ENCODE measurements at regions not wholly inside any gene's neighbourhood (a gene's known extent, or its start where the extent isn't known, plus 50 kb on each side); places are given as distances from the start of the nearest gene placed in this dataset.

DNA sequence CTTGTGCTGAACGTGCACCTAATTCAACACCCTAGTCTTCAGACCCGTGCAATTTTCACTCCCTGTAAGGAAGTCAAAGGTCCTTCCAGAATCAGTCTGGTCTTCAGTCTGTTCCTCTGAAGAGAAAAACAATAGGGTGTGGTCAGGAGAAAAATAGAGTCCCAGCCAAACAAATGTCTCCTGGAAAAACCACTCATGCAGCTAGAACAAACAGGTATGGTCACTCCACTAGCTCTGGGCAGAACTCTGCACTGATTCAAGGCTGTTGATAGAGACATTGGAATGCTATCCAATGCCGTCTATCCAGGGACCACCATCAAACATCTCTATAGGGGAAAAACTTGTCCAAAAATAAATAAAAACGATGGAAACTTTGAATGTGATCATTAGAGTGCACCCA lies 81.8 kb upstream of the MAP3K1 start:
- TF ChIP-seq, protein P1, sequence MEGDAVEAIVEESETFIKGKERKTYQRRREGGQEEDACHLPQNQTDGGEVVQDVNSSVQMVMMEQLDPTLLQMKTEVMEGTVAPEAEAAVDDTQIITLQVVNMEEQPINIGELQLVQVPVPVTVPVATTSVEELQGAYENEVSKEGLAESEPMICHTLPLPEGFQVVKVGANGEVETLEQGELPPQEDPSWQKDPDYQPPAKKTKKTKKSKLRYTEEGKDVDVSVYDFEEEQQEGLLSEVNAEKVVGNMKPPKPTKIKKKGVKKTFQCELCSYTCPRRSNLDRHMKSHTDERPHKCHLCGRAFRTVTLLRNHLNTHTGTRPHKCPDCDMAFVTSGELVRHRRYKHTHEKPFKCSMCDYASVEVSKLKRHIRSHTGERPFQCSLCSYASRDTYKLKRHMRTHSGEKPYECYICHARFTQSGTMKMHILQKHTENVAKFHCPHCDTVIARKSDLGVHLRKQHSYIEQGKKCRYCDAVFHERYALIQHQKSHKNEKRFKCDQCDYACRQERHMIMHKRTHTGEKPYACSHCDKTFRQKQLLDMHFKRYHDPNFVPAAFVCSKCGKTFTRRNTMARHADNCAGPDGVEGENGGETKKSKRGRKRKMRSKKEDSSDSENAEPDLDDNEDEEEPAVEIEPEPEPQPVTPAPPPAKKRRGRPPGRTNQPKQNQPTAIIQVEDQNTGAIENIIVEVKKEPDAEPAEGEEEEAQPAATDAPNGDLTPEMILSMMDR (IDR thresholded peaks at IDR 0.05): no peak
- no peak for TF ChIP-seq POLR2A (IDR thresholded peaks at IDR 0.05)

Measured in testis (tissue), 2 donors.